HepG2 (cell line): ENCODE measurements at regions not wholly inside any gene's neighbourhood (a gene's known extent, or its start where the extent isn't known, plus 50 kb on each side); places are given as distances from the start of the nearest gene placed in this dataset.

Source experiments
- ATF2 ChIP-seq: sonication (generic); formaldehyde crosslinking; IDR thresholded peaks from 2 replicates; pipeline ENCODE4 v1.4.0; 2020; ENCODE audit warnings: missing genetic modification reagents
- EZH2 ChIP-seq: conservative IDR thresholded peaks from 2 replicates; pipeline ENCODE4 v1.6.1; 2012; ENCODE audit warnings: mild to moderate bottlenecking, low read depth, low read length, moderate library complexity
- FOXM1 ChIP-seq: sonication (generic); formaldehyde crosslinking; IDR thresholded peaks from 2 replicates; pipeline ENCODE4 v1.5.0; 2020; ENCODE audit warnings: missing genetic modification reagents
- POLR2A ChIP-seq, 2 experiments: IDR thresholded peaks; 2 replicates each; pipeline ENCODE4 v1.6.1; 2011; ENCODE audit warnings: low read depth in 2 of 2, low read length in 2 of 2, mild to moderate bottlenecking in 1 of 2, moderate library complexity in 1 of 2; ENCODE audit not compliant: insufficient read depth in 1 of 2
- POLR2AphosphoS5 ChIP-seq: IDR thresholded peaks from 2 replicates; pipeline ENCODE4 v1.6.1; 2012; ENCODE audit warnings: low read depth, low read length
- RFX5 ChIP-seq: IDR thresholded peaks from 2 replicates; pipeline ENCODE4 v1.6.1; 2011; ENCODE audit warnings: low read depth, low read length, improper control_type of control experiment
- TF ChIP-seq, protein P1 (sequence below): sonication (generic); formaldehyde crosslinking; IDR thresholded peaks from 2 replicates; pipeline ENCODE4 v1.4.0; 2020; ENCODE audit warnings: missing genetic modification reagents

DNA sequence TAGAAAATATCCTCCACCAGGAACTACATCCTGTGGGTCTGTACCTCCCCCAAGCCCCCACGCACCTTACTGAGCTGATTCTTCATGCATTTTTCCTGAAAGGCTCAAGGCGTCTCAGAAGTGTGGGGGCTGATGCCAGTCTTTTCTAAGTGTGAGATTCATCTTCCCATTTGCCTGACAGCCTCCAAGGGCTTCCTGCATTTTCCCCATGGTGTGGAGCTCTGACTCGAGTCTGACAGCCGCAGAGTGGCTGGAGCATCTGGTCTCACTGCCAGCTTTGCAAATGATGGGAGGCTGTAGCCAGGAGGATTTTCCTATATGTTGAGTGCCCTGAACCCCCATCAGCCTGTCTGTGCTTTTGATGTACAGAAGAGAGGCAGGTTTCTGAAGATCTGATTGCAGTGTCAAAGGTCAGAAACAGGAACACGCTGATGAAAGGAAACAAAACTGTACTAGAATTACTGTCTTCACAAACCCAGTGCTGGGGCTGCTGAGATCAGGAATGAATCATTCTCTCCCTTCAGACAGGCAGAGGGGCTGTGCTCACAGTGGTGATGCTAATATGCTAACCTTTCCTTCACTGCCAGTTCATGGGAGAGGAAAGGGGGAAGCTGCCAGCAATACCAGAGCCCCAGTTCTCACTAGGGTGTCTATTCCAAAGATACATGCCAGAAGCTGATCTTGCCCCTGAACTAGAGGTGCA lies 201.5 kb upstream of the C1orf174 start:
- TF ChIP-seq EZH2 (no peak), POLR2A (IDR thresholded peaks at IDR 0.05; ENCODE audit: insufficient read depth in 1 of 2, low read depth in 2 of 2, low read length in 2 of 2) (no peak), ATF2 (CRISPR knock-in tag) (no peak), POLR2AphosphoS5 (no peak), FOXM1 (CRISPR knock-in tag) (no peak), RFX5 (no peak)
- TF ChIP-seq, protein P1, sequence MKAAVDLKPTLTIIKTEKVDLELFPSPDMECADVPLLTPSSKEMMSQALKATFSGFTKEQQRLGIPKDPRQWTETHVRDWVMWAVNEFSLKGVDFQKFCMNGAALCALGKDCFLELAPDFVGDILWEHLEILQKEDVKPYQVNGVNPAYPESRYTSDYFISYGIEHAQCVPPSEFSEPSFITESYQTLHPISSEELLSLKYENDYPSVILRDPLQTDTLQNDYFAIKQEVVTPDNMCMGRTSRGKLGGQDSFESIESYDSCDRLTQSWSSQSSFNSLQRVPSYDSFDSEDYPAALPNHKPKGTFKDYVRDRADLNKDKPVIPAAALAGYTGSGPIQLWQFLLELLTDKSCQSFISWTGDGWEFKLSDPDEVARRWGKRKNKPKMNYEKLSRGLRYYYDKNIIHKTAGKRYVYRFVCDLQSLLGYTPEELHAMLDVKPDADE (CRISPR knock-in tag) = no peak
